NOMO-1 (cell line): ENCODE measurements at regions not wholly inside any gene's neighbourhood (a gene's known extent, or its start where the extent isn't known, plus 50 kb on each side); places are given as distances from the start of the nearest gene placed in this dataset.
"Not testable (repeated sequence)": the region's sequence is repeated elsewhere in the genome, so short reads cannot be mapped to it uniquely, and the experiment has no call there.

Experiments
- DNase-seq, 2 experiments: peaks; one replicate each; lab custom pipeline; 2025; ENCODE audit not compliant: unreplicated experiment in 2 of 2; lab: John Stamatoyannopoulos, UW

DNA sequence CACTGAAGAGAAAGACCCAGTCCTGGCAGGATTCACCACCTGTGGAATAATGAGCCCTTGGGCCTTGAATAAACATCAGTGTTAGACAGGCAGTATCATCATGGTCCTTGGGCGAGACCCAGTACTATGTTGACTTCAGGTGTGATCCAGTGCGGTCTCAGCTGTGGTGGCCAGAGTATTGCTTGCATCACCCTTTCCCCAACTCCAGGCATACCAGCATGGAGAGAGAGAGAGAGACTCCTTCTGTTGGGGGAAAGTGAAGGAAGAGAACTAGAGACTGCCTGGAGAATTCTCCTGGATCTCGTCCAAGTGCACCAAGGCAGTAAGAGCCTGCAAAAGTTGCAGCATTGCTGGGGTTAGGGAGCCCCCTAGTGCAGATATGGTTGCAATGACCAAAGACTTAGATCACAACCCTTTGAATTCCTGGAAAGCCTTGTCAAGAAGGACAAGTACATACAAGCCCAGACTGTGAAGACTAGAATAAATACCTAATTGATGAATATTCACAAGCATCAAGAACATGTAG lies 61.1 kb upstream of the VAMP7 start:
- peak; percentile 17 to 31 for DNase-seq

DNA sequence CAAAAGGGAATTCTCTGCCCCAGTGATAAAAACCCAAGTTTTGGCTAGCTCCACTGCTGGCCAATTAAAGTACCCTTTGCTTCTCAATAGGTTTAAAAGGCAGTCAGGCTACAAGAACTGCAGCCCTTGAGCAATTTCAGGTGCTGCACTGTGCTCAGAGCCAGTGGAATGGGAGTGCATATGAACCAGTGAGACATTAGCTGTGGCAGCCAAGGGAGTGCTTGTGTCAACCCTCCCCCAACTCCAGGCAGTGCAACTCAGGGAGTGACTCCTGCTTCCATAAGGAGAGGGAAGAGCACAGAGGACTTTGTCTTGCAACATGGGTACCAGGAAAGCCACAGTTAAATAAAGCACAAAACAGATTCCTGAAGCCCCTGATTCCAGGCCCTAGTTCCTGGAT lies 61.6 kb upstream of the VAMP7 start:
- DNase-seq, result no peak

DNA sequence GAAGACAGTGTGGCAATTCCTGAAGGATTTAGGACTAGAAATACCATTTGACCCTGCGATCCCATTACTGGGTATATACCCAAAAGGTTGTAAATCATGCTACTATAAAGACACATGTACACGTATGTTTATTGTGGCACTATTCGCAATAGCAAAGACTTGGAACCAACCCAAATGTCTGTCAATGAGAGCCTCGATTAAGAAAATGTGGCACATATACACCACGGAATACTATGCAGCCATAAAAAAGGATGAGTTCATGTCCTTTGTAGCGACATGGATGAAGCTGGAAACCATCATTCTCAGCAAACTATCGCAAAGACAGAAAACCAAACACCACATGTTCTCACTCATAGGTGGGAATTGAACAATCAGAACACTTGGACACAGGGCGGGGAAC lies 66.8 kb upstream of the VAMP7 start:
- DNase-seq, result not testable (repeated sequence)

DNA sequence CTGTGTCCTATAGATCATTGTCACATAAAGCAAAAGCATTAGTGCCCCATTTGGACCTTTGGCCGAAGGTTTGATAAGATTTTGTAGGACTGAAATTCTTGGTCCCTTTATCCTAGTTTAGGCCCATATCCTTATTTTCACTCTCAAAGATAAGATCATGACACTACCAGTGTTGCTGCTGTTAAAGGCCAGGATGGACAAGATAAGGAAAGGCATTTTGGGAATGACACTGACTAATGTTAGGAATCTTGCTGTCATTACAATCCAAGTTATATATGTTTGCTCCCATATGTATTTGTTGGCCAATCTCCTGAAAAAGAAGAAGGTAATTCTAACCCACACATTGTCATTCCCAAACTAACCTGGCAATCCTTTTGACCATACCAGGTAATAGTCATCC lies 101.3 kb upstream of the VAMP7 start:
- DNase-seq, result no peak

DNA sequence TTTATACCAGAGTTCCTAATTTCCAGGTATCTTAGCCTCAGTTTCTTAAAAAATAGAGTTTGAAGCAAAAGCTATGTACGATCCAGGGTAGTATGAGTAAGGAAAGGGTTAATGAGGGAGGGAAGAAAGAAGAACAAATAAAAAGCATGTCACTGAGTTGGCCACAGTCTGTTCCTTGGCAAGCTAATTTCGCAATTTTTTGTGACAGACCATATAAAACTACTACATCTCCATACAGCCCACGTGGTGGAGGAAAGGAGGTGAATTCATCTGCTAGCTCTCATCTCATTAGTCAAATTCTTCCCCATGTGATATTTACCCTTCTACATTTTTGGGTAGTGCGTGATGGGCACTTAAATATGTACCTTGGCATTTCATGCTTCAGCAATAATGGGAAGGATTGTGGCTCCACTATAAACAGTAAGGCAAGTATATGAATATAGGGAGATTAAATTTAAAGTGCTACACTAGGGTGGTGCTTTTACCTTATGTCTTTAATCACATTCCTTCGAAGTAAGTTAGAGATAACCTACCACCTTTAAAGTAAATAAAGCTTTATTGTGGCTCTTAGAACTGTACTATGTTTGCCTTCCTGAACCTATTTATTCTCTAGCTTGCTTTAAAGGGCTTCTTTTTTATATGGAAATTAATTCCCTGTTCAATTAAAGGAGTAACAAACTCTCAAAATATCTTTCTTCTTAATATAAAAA lies 102.1 kb upstream of the VAMP7 start:
- peak; percentile 8 to 31 for DNase-seq

DNA sequence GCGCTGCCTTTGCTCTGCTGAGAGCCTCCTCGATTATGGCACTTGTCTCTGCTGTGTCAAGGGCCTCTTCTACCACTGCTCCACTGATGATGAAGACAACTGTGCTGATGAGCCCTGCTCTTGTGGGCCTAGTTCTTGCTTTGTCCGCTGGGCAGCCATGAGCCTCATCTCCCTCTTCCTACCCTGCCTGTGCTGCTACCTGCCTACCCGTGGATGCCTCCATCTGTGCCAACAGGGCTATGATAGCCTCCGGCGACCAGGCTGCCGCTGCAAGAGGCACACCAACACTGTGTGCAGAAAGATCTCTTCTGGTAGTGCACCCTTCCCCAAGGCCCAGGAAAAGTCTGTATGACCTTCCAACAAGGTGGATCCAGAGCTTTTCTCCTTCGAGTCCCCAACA lies 106.8 kb upstream of the VAMP7 start:
- no peak for DNase-seq

DNA sequence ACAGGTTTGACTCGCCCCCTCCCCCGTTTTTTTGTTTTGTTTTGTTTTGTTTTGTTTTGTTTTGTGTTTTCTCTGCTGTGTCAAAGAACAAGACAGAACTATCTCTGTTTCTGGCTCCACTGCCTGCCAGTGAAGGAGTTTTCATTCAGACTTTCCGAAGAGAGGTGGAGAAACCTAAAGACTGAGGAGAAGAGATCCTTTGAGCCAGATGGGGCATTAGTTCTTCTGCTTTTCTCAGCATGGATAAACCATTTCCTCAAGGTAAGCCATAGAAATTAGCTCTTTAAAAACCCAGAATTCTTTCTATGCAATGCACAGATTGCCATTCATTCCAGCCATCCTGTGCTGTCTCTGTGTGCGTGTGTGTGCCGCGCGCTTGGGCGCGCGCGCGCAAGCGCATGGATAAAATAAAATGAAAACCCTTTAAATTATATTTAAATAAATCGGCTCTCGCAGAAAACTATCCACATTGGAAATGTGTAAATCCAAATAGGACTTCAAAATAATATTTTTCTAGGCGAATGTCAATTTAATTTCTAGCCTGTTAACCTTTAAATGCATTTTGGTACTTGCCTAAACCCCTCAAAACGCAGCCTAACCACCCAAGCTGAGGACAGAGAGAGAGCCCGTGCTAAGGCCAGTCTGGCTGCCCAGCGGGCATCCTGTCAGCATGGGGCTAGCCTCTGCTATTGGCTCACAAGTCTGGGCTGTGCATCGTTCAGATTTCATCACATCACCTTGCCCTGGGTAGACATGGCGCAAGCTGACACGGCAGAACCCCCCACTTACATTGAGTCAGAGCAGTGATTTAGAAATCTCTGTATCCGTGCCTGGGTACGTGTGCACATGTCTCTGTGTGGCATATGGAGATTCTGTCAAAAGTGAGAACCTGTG lies 113.0 kb upstream of the VAMP7 start:
- DNase-seq, result peak in 1 of 2 experiments; percentile 3

DNA sequence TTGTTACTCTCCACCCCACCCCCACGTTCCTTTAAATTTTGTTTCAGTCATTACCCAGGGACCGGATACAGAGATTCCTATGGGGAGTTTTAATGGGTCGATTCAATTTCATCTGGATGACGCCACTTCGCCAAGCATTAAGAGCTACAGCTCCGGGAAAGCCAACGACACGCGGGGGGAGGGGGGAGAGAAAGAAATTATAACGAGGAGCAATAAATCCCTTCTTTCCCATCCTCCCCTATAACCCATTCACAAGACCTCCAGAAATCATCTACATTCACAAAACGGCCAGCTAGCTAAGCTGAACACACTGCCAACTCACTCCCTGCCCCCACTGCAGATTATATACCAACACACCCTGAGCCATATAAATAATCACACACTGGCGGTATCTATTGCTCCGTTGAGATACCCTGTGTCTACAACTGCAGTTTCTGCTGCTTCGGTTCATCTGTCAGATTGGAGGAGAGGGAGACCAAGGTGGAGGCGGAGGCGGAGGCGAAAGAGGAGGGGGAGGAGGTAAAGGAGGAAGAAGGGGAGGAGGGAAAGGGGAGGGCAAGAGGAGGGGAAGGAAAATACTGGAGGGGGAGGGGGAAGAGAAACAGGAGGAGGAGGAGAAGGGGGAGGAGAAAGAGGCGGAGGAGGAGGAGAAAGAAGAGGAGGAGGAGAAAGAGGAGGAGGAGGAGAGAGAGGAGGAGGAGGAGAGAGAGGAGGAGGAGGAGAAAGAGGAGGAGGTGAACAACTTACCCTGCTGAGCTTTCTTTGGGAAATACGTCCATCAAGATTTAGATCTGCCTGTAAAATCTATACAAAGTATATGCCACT lies 113.9 kb upstream of the VAMP7 start:
- peak; percentile 49 to 55 for DNase-seq

DNA sequence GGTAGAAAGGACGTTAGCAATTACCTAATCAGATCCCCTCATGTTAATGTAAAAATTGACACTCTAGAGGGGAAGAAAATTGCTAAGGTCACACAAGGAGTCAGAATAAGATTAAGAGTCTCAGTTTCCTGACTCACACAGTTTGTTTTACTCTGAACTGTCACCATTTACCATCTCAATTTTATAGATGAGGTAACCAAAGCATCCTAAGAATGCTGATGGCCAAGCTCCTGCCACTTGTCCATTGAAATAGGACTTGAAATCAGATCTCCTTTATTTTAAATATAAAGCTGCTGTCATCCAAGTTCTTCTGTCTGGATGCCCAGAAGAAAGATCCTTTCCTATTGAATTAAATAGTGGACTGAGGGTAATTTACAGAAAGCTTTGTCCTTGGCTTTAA lies 114.8 kb upstream of the VAMP7 start:
- no peak for DNase-seq

DNA sequence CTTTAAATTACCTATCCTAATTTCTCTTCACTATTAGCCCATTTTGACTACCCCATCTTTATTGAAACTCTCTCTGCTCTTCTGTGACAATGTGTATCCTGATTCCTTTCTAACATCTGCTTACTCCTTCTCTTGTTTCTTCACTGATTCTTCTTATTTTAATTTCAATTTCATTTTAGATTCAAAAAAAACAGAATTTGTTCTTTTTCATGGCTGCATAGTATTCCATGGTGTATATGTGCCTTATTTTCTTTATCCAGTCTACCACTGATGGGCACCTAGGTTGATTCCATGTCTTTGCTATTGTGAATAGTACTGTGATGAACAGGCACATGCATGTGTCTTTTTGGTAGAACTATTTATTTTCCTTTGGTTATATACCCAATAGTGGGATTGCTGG lies 120.0 kb upstream of the VAMP7 start:
- no peak for DNase-seq

DNA sequence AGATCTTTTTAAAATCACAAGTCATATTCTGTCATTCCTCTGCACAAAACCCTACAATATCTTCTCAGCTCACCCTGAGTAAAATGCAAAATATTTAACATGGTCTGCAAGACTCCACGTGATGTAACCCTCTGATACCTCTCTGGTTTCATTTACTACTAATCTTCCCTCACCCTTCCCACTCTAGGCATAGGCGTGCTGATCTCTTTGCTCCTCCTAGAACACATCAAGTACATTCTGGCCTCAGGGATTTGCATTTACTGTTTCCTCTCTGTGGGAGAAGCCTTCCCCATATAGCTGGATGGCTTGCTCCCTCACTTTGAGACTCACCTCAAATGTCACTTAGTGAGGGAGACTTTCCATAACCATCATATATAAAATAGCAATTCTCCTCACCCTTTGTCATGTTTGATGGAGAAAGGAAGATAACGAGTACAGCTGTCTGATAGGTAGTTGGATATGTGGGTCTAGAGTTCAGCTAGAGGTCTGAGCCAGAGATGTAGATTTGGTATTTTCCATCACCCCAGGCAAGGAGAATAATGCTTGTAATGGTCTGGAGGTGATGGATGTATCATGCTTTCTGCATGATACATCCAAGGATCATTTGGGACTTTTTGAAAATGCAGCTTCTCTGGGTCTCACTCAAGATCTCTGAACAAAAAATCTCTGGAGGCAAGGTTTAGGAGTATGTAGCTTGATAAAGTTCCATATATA lies 123.9 kb upstream of the VAMP7 start:
- DNase-seq, result no peak

DNA sequence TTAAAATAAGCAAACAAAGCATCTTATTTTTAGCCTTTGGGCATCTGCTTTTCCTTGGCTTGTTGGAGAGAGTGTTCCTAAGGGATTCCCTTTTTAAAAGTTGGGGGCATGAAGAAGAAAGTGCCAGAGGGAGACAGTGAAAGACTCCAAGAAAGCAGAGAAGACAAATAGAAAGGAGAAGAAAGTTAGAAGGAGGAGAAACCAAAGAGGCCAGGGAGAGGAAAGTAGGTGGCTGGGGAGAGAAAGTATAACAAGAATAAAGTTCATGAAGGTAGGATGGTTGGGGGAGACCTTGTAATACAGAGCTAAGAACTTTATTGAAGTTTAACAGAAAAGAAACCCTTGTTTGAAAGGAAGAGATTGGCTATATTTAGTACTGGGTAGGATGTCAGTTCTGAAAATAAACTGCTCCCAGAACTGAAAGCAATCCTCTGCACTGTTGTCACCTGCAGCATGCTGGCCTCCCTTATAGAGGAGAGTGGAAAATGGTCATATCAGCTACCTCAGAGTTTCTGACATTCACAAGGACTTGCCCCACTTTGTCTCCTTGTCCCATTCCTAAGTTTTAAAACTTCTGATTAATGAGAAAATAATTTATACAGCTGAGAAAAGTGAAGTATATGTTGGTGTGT lies 125.3 kb upstream of the VAMP7 start:
- no peak for DNase-seq

DNA sequence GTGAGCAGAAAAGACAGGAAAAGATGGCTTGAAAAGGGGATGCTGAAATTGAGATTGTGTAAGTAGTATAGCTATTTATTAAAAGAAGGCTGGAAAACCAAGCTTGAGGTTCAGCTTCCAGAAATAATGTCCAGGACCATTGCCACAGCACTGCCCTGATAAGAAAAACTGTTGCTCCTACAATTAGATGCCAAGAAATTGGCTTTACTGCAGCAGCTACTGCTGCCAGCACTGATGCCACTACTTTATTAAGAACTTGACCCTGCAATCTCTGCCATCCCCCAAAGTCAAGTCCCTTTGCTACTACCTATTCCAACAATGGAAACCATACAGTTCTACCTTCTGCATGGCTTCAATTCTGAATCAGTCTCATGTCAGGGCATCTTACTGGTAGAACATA lies 130.0 kb upstream of the VAMP7 start:
- DNase-seq, result no peak

DNA sequence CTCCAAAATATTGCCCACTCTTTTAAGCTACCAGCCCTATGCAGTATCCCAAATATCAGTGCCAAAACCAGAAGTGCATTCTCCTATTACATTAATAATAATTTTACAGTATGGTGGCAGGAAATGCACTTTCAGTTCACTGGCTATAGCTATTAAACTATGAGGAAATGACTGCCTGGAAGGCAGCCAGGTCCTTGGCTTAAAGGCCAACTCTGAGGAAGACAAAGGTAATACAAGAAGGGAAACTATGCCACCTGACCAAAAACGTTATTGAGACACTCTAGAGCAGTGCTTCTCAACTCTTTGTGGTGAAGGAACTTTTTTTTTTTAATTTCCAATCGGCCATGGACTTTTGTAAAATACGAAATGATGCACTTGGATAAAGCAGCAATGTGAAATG lies 133.6 kb upstream of the VAMP7 start:
- DNase-seq, result peak; percentile 7 to 46

DNA sequence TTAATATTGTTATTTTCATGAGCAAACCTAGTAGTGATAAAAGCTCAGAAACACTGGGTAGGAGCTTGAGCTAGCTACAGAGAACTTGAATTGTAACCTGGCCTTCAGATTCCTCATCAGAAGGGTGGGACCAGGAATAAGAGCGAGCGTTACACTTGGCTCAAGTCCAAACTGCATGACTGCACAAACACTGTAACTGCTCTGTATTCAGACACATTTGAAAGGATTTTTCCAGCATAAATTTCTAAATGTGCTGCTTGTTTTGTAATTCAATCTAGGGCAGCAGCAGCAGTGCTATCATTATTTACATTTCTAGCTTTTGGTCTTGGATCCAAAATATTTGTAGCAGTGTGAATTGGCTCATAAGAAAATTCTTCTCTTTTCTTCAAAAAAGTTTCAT lies 133.0 kb upstream of the TMLHE start:
- DNase-seq, result peak in 1 of 2 experiments; percentile 6

DNA sequence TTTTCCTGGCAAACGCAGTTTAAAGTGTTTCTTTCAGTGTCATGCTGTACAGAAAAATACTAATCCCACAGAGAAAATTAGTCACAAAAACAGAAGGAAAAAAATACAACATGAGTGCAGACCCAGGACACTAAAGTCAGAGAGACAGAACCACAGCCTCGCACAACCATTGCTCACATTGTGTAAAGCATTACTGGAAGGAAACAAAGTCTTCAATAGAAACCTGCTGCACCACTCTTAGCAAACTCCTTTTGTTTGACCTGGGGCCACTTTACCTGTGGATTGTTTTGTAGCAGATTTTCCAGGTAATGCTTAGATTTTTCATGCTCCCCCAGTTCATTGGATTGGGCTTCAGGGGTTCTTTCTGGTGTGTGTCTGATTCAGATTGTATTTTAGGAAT lies 131.8 kb upstream of the TMLHE start:
- no peak for DNase-seq

DNA sequence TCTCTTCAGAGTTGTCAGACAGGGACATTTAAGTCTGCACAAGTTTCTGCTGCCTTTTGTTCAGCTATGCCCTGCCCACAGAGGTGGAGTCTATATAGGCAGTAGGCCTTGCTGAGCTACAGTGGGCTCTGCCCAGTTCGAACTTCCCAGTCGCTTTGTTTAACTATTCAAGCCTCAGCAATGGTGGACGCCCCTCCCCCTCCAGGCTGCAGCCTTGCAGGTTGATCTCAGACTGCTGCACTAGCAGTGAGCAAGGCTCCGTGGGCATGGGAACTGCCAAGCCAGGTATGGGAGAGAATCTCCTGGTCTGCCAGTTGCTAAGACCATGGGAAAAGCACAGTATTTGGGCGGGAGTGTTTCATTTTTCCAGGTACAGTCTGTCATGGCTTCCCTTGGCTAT lies 115.6 kb upstream of the TMLHE start:
- not testable (repeated sequence) for DNase-seq

DNA sequence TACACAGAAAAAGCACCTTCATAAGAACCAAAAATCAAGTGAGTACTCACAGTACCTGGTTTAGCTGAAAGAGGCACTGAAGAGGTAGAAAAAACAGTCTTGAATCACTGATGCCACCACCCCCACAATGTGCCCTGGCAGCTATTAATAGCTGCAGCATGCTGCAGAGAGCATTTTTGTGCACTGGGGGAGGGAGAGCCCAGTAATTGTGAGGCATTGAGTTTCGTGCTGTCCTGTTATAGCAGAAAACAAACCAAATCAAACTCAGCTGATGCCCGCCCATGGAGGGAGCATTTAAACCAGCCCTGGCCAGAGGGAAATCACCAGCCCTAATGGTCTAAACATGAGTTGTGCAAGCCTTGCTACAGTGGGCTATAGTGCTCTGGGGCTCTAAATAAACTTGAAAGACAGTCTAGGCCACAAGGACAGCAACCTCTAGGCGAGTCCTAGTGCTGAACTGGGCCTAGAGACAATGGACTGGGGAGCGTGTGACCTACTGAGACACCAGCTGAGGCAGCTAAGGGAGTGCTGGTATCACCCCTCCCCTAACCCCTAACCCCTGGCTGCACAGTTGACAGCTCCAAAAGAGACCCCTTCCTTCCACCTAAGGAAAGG lies 106.3 kb upstream of the TMLHE start:
- no peak for DNase-seq

DNA sequence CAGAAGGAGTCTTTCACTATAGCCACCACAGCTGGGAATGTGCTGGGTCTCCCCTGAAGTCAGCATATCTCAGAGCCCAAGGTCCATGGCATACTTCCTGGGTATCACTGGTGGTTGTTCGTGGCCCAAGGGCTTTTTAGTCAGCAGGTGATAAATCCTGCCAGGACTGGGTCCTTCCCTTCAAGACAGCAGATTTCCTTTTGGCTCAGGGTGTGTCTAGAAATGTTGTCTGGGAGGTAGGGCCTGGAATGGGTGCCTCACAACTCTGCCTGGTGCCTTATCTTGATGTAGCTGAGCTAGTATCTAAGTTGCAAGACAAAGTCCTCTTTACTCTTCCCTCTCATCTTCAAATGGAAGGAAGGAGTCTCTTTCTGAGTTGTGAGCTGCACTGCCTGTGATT lies 102.4 kb upstream of the TMLHE start:
- no peak for DNase-seq

DNA sequence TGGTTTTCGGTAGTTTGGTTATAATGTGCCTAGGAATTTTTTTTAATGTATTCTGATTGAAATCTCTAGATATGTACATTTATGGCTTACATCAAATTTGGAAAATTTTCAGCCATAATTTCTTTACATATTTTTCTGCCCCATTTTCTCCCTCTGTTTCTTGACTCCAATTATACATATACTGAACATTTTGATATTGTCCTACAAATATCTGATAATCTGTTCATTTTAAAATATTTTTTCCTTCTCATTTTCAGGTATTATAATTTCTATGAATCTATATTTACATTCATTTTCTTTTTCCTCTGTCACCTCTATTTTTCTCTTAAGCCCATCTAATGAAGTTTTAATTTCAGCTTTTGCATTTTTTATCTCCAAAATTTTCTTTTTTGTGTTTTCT lies 82.7 kb upstream of the TMLHE start:
- DNase-seq, result no peak
